Natural killer cell (primary cell): ENCODE measurements at regions not wholly inside any gene's neighbourhood (a gene's known extent, or its start where the extent isn't known, plus 50 kb on each side); places are given as distances from the start of the nearest gene placed in this dataset.

Source experiments
- ATAC-seq, 3 donors: fragments of 150-1000 bp in 2 of 3; fragments of 200-7000 bp in 1 of 3; cut with Tn5 transposase; 1 replicate in 1 of 3; 2 replicates in 2 of 3; pipeline ENCODE4 v1.10.0; 2021; ENCODE audit warnings: mild to moderate bottlenecking in 2 of 3, moderate library complexity in 2 of 3
- DNase-seq, 2 donors: peaks; one replicate each; pipeline versions ENCODE4 v3.0.0 to v3.0.0-alpha.2; 2013 to 2021; ENCODE audit warnings: mixed read lengths in 1 of 2
- H3K27ac ChIP-seq: one replicate; pipeline ENCODE4 v1.5.1; 2013; ENCODE audit warnings: mild to moderate bottlenecking, low read length
- H3K27me3 ChIP-seq: one replicate; pipeline ENCODE4 v1.6.1; 2013; ENCODE audit warnings: low read length; ENCODE audit not compliant: control insufficient read depth, insufficient read depth
- H3K36me3 ChIP-seq: one replicate; pipeline ENCODE4 v1.6.1; 2013; ENCODE audit warnings: low read length; ENCODE audit not compliant: control insufficient read depth, insufficient read depth
- H3K4me1 ChIP-seq: one replicate; pipeline ENCODE4 v1.6.1; 2013; ENCODE audit warnings: low read length; ENCODE audit not compliant: control insufficient read depth, insufficient read depth
- H3K4me3 ChIP-seq: one replicate; pipeline ENCODE4 v1.5.1; 2013; ENCODE audit warnings: low read length
- H3K9me3 ChIP-seq: one replicate; pipeline ENCODE4 v1.6.1; 2013; ENCODE audit warnings: low read length; ENCODE audit not compliant: control insufficient read depth, insufficient read depth
- H3K27ac Mint-ChIP-seq, 2 donors: one replicate each; pipeline ENCODE4 v1.8.0; 2022; ENCODE audit warnings: mild to moderate bottlenecking in 2 of 2, mixed read lengths in 2 of 2, moderate library complexity in 1 of 2
- H3K27me3 Mint-ChIP-seq, 2 donors: one replicate each; pipeline ENCODE4 v1.8.0; 2022; ENCODE audit warnings: low read depth in 2 of 2, mixed read lengths in 2 of 2
- H3K36me3 Mint-ChIP-seq: one replicate; pipeline ENCODE4 v1.8.0; 2022; ENCODE audit warnings: mixed read lengths
- H3K4me1 Mint-ChIP-seq, 2 donors: one replicate each; pipeline ENCODE4 v1.8.0; 2022; ENCODE audit warnings: mixed read lengths in 2 of 2
- H3K4me3 Mint-ChIP-seq: one replicate; pipeline ENCODE4 v1.8.0; 2022; ENCODE audit warnings: mild to moderate bottlenecking, moderate library complexity, mixed read lengths
- H3K9me3 Mint-ChIP-seq, 2 donors: one replicate each; pipeline ENCODE4 v1.8.0; 2022; ENCODE audit warnings: mixed read lengths in 2 of 2
- whole genome bisulfite sequencing: methylation state at CpG from one replicate; pipeline ENCODE4 v1.1.7; 2013; ENCODE audit warnings: missing lambda C conversion rate; ENCODE audit not compliant: insufficient coverage; 5-methylcytosine and 5-hydroxymethylcytosine counted together
- intact Hi-C: fragments of 100-400 bp; cut with micrococcal nuclease; formaldehyde crosslinking; loops from one replicate; pipeline ENCODE4 v1.14.2; 2022
- TF ChIP-seq, protein P1 (sequence below): fragments of 200-600 bp; IDR thresholded peaks from one replicate; pipeline ENCODE4 v1.8.0; 2022; ENCODE audit warnings: antibody characterized with exemption

DNA sequence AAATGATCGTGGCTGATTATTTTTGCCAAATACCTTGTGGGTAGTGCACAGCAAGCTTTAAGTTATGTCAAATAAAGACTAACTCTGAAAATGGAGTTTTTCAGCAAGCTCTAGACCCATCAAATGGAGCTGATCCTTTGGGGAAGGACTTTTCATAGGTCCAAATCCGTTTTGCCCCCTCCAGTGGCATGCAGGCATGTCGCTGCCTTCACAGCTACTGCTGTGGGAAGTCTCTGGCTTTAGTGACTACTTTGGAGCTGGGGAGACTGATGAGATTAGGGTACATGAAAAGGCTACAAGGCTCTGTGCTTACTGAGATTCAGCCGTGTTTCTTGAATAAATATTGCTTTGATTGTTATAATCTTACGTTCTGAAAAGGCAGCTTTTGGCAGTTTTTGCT lies 106.6 kb upstream of the HS3ST1 start:
- TF ChIP-seq, protein P1, sequence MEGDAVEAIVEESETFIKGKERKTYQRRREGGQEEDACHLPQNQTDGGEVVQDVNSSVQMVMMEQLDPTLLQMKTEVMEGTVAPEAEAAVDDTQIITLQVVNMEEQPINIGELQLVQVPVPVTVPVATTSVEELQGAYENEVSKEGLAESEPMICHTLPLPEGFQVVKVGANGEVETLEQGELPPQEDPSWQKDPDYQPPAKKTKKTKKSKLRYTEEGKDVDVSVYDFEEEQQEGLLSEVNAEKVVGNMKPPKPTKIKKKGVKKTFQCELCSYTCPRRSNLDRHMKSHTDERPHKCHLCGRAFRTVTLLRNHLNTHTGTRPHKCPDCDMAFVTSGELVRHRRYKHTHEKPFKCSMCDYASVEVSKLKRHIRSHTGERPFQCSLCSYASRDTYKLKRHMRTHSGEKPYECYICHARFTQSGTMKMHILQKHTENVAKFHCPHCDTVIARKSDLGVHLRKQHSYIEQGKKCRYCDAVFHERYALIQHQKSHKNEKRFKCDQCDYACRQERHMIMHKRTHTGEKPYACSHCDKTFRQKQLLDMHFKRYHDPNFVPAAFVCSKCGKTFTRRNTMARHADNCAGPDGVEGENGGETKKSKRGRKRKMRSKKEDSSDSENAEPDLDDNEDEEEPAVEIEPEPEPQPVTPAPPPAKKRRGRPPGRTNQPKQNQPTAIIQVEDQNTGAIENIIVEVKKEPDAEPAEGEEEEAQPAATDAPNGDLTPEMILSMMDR, result no peak
- Mint-ChIP-seq H3K9me3 (no peaks in the 10 kb centered on the region), H3K4me3 (no peak overlapping the region), H3K4me1 (no peaks in the 10 kb centered on the region), H3K27ac (no peak overlapping the region), H3K27me3 (no peaks in the 10 kb centered on the region), H3K36me3 (no peaks in the 10 kb centered on the region)
- ATAC-seq (no peak), DNase-seq (no peak)
- Histone ChIP-seq H3K27me3 (no peaks in the 10 kb centered on the region), H3K4me3 (no peak overlapping the region), H3K9me3 (no peaks in the 10 kb centered on the region), H3K27ac (no peak overlapping the region), H3K36me3 (no peaks in the 10 kb centered on the region), H3K4me1 (no peaks in the 10 kb centered on the region)
- intact Hi-C loops, result no loop called here
- 87% methylated on average over 5 of the region's 5 CpGs for WGBS

DNA sequence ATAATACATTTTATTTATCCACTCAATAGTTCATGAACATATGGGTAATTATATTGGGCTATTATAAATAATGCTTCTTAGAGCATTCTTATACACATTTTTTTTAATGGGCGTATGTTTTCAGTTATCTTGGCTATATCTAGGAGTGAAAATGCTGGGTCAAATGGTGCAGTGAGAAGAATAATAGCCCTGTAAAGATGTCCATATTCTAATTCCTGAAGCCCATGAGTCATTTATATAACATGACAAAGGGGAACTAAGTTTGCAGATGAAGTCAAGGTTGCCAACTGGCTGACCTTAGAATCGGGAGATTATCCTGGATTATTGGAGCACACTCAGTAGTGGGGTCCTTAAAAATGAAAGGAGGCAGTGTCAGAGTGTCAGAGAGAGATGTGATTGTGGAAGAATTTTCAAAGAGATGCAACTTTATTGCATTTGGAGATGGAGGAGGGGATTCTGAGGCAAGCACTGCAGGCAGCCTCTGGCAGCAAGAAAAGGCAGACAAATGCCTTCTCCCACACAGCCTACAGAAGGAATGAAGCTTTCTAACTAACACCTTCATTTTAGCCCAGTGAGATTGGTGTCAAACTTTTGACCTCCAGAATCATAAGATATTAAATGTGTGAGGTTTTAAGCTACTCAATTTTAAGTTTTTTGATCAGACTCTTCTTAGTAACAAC lies 106.1 kb upstream of the HS3ST1 start:
- no peaks in the 10 kb centered on the region for H3K9me3 Mint-ChIP-seq
- DNase-seq, result no peak
- Histone ChIP-seq H3K9me3 (no peaks in the 10 kb centered on the region), H3K4me1 (no peaks in the 10 kb centered on the region), H3K36me3 (no peaks in the 10 kb centered on the region), H3K27ac (no peak overlapping the region), H3K27me3 (no peaks in the 10 kb centered on the region), H3K4me3 (no peak overlapping the region)
- no peaks in the 10 kb centered on the region for H3K4me1 Mint-ChIP-seq
- intact Hi-C loops, result no loop called here
- no peaks in the 10 kb centered on the region for H3K27me3 Mint-ChIP-seq
- WGBS, result 45% methylated on average over 2 of the region's 2 CpGs
- TF ChIP-seq, protein P1, result no peak
- H3K27ac Mint-ChIP-seq, result no peak overlapping the region
- H3K36me3 Mint-ChIP-seq, result no peaks in the 10 kb centered on the region
- no peak for ATAC-seq
- no peak overlapping the region for H3K4me3 Mint-ChIP-seq

DNA sequence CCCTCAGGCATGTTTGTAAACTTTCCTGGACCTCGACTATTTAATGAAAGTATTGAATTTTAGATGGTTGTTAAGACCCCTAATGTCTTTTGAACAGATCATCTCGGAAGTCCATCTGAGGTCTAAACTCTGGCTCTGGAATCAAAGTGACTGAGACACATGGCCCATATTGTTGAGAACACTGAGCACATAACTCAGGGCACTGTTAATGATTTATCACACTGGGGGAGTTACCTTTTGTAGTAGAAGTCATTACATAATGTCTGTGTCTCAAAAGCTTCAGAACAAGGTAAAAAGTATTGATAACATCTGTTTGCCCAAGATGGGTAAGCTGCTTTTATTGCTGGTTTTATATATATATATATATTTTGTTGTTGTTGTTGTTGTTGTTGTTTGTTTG lies 103.4 kb upstream of the HS3ST1 start:
- TF ChIP-seq, protein P1, result no peak
- Histone ChIP-seq H3K27me3 (no peaks in the 10 kb centered on the region), H3K4me1 (no peaks in the 10 kb centered on the region), H3K4me3 (no peak overlapping the region), H3K36me3 (no peaks in the 10 kb centered on the region), H3K27ac (no peak overlapping the region), H3K9me3 (no peaks in the 10 kb centered on the region)
- no peak for ATAC-seq
- 70% methylated on average over 2 of the region's 2 CpGs for WGBS
- no peak overlapping the region for H3K4me3 Mint-ChIP-seq
- no peak overlapping the region for H3K27ac Mint-ChIP-seq
- intact Hi-C loops, result no loop called here
- H3K4me1 Mint-ChIP-seq, result no peaks in the 10 kb centered on the region
- H3K9me3 Mint-ChIP-seq, result no peaks in the 10 kb centered on the region
- no peaks in the 10 kb centered on the region for H3K27me3 Mint-ChIP-seq
- no peak for DNase-seq
- no peaks in the 10 kb centered on the region for H3K36me3 Mint-ChIP-seq

DNA sequence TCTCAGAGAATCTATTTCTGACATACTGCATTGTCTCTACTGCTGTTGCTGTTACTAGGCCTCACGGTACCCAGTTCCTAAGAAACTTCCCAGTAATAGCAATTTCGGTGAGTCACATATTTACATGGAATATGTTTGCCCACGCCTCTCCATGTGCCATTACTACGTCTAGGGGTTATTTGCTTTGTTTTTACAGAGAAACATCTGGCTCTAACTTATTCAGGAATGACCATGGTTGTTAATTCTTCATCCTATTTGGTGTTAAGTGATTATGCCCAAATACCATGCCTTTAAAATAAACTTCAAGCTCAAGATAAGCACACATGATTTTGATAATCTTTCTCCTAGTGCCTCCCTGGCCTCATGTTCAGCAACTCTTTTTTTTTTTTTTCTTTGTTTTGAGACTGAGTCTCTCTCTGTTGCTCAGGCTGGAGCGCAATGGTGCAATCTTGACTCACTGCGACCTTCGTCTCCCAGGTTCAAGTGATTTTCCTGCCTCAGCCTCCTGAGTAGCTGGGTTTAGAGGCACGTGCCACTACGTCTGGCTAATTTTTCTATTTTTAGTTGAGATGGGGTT lies 101.0 kb upstream of the HS3ST1 start:
- Mint-ChIP-seq H3K4me1 (no peaks in the 10 kb centered on the region), H3K27ac (no peak overlapping the region), H3K36me3 (no peaks in the 10 kb centered on the region), H3K4me3 (no peak overlapping the region), H3K9me3 (no peaks in the 10 kb centered on the region), H3K27me3 (peaks cover 0 to 7% of the 10 kb centered on the region in 2 donors)
- no peak overlapping the region for H3K4me3 ChIP-seq
- H3K36me3 ChIP-seq, result no peaks in the 10 kb centered on the region
- WGBS, result 82% methylated on average over 9 of the region's 9 CpGs
- DNase-seq (no peak), ATAC-seq (no peak)
- no peaks in the 10 kb centered on the region for H3K4me1 ChIP-seq
- H3K27me3 ChIP-seq, result no peaks in the 10 kb centered on the region
- TF ChIP-seq, protein P1, result no peak
- no peaks in the 10 kb centered on the region for H3K9me3 ChIP-seq
- H3K27ac ChIP-seq, result no peak overlapping the region
- intact Hi-C loops, result no loop called here
